ENCODE measurements at regions not wholly inside any gene's neighbourhood (a gene's known extent, or its start where the extent isn't known, plus 50 kb on each side); places are given as distances from the start of the nearest gene placed in this dataset.

DNA sequence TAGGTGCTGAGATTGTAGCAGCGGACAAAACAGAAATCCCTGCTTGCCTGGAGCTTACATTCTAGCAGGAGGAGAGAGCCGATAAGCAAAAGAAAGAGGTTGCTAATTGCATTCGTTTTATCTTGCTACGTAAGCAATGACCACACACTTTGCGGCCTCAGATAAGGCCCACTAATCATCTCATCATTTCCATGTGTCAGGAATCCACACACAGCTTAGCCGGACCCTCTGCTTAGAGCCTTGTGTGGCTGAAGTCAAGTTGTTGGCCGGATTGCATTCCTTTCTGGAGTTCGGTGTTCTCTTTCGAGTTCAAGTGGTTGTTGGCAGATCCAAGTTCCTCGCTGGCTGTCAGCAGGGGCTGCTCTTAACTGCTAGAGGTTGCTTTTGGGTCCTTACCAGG lies 101.6 kb downstream of the CHST1 start:
- TF ChIP-seq, protein P1, sequence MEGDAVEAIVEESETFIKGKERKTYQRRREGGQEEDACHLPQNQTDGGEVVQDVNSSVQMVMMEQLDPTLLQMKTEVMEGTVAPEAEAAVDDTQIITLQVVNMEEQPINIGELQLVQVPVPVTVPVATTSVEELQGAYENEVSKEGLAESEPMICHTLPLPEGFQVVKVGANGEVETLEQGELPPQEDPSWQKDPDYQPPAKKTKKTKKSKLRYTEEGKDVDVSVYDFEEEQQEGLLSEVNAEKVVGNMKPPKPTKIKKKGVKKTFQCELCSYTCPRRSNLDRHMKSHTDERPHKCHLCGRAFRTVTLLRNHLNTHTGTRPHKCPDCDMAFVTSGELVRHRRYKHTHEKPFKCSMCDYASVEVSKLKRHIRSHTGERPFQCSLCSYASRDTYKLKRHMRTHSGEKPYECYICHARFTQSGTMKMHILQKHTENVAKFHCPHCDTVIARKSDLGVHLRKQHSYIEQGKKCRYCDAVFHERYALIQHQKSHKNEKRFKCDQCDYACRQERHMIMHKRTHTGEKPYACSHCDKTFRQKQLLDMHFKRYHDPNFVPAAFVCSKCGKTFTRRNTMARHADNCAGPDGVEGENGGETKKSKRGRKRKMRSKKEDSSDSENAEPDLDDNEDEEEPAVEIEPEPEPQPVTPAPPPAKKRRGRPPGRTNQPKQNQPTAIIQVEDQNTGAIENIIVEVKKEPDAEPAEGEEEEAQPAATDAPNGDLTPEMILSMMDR (IDR thresholded peaks at IDR 0.05), result no peak
- no peak for TF ChIP-seq EZH2 (IDR thresholded peaks at IDR 0.05)
- no peak for TF ChIP-seq EZH2phosphoT487 (IDR thresholded peaks at IDR 0.05)

Data from neural progenitor cell (in vitro differentiated cells).